Activated T-cell treated with anti-CD3 and anti-CD28 coated beads for 24 hours (primary cell): ENCODE measurements at regions not wholly inside any gene's neighbourhood (a gene's known extent, or its start where the extent isn't known, plus 50 kb on each side); places are given as distances from the start of the nearest gene placed in this dataset.

Source experiments
- DNase-seq: peaks from one replicate; pipeline ENCODE4 v3.0.0-alpha.2; 2020; ENCODE audit warnings: low read depth

- no peak for DNase-seq
Observed at GRCh38 chr11:109747839-109748238, 325.8 kb downstream of the C11orf87 start.

DNA sequence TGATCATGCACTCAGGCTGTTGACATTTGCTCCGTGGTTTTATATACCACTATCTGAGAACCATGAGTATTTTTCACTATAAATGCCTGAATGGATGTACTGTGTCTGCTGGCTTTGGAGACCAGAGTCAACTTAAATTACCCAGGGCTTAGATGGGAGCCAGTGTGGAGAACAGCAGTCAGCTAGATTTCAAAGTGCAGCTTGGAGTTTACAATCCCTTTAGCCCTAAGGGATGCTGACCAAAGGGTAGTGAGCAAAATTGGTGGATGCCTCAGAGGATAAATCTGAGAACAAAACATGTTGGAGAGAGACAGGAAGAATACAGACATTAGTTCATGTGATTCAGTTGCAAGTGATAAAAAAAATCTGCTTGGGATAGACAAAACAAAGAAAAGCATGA lies 327.5 kb downstream of the C11orf87 start:
- DNase-seq: no peak

DNA sequence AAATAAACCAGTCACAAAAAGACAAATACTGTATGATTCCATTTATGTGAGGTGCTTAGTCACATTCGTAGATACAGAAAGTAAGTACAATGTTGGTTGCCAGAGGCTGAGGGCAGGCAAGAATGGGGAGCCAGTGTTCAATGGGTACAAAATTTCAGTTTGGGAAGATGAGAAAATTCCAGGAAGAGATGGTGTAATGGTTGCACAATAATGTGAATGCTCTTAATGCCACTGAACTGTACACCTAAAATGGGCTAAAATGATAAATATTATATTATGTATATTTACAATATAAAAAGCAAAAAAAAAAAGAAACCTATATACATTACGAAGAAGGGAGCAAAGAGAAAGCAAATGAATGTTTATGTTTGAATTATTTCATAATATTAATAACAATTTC lies 329.0 kb downstream of the C11orf87 start:
- DNase-seq: no peak

DNA sequence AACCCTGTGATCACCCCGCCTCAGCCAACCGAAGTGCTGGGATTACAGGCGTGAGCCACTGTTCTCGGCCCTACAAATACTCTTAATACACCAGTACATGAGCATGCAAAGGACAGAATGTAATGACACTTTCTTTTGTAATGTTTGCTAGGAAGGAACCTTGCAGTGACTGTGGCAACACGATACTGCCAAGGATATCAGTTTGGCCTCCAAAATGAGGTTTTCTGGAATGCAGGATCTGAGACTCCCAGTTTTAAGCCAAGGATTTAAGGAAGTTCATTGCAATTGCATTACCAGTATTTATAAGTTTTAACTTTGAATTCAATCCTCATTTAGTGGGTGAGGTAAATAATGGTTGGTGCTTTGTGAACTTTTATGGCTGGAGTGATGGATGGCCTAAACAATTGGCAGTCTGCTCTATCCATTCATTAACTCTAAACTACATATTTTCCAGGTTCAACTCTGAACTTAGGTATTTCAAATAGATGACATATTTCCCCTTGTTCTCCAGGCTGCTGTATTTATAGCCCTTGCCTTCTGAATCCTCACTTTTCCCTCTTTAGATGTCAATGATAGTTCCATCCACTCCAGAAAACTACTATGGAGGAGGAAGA lies 330.3 kb downstream of the C11orf87 start:
- DNase-seq: no peak

DNA sequence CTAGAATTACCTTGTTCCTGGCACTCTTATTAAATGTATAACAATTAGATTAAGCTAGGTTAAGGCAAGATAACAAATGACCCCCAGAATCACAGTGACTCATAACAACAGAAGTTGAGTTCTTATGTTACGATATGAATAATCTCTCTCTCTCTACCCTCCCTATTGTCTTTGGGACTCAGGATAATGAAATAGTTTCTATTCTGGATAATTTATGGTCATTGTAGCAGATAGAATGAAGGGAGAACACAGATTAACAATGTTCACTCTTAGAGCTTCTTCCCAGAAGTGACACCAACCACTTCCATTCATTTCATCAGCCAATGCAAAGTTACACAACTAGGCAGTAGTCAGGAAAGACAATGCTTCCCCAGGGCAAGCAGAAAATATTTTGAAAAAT lies 334.5 kb downstream of the C11orf87 start:
- DNase-seq: no peak

- no peak for DNase-seq
Observed at GRCh38 chr11:109756951-109757350, 335.0 kb downstream of the C11orf87 start.

DNA sequence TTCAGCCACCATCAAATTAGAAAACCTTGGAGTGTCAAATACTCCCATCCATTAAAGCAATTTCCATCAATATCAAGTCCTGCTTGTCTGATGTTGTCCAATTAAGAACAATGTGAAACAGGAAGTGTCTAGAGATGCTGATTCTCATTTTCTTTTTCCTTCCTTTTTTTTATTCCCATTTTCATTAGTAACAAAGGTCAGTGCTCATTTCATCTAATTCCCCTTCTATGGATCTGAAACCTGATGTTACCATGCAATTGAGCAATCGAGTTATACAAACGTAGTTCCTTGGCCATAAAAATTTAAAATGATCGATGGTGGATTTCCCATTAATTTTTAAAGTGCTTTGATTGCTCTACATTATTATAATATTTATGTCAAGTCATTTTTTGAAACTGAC lies 330.6 kb upstream of the ZC3H12C start:
- DNase-seq: no peak

GRCh38 chr11:109765709-109766311 lies 327.4 kb upstream of the ZC3H12C start:
- DNase-seq: no peak

GRCh38 chr11:109769858-109770257 lies 323.3 kb upstream of the ZC3H12C start:
- no peak for DNase-seq

DNA sequence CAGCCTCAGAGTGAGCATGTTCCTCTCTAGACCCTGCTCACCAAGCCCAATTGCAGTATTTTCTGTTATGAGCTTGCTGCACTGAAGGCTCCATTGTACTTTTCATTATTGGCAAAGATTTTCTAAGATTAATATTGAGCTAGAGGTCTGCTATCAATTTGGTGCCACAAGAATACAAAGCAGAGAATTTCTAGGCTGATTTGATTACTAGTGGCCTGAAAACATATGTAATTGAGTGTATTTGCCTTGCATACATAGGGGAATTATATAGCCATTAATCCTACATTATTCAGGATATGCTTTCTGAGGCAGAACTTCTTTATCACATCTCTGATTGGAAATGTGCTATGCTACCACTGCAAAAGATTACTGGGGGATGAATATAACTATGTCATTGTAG lies 322.9 kb upstream of the ZC3H12C start:
- no peak for DNase-seq

DNA sequence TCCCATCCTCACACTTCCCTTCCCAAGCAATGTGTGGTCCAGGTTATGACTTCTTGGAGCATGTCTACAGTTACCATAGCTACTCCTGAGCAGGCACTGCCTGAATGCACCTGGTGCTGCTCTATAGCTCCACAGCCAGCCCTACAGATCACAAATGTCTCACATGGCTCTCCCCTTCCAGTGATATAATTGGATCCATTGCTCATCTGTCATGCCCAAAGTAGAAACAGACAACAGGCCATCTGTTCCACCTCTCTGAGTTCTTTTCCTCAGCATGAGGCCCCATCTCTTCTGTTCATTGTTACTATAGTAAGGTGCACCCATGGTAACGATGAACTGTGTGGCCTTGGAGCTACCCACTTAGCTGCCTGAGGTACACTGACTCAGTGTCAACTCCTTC lies 320.3 kb upstream of the ZC3H12C start:
- no peak for DNase-seq

DNA sequence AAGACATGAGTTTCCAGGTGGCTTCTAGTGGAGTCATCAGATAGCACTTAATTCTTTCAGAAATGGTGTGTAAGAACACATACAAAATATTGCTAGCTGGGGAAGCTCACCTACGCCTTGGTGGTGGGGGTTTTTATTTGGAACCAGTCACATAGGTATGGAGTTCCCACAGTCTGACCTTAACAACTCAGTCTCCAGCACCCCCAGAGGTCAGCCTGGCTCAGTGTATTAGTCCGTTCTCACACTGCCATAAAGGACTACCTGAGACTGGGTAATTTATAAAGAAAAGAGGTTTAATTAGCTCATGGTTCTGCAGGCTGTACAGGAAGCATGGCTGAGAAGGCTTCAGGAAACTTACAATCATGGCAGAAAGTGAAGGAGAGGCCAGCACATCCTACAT lies 317.5 kb upstream of the ZC3H12C start:
- DNase-seq: no peak

GRCh38 chr11:109783014-109783413 lies 310.2 kb upstream of the ZC3H12C start:
- no peak for DNase-seq

- DNase-seq: no peak
Observed at GRCh38 chr11:109783840-109784239, 309.4 kb upstream of the ZC3H12C start.

- DNase-seq: no peak
Observed at GRCh38 chr11:109784536-109784935, 308.7 kb upstream of the ZC3H12C start.

- DNase-seq: no peak
Observed at GRCh38 chr11:109785198-109785597, 308.0 kb upstream of the ZC3H12C start.

DNA sequence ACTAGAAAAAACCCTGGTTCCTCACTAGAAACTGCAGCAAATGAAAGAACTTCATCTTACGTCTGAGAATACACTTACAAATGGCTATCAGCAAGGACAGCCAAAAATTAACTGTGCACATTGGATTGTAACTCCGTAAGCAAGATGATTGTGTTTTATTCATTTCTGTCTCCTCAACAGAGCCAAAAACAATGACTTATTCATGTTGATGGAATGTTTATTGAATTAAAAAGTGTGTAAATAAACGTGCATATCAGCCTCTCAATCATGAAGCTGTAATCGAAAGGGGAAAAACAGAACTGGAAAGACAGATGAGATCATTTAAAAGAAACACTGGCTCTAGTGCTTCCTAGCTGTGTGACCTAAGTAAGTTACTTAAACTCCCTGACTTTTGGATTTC lies 307.5 kb upstream of the ZC3H12C start:
- DNase-seq: no peak

- no peak for DNase-seq
Observed at GRCh38 chr11:109788948-109789490, 304.2 kb upstream of the ZC3H12C start.

GRCh38 chr11:109789901-109790300 lies 303.3 kb upstream of the ZC3H12C start:
- DNase-seq: no peak

DNA sequence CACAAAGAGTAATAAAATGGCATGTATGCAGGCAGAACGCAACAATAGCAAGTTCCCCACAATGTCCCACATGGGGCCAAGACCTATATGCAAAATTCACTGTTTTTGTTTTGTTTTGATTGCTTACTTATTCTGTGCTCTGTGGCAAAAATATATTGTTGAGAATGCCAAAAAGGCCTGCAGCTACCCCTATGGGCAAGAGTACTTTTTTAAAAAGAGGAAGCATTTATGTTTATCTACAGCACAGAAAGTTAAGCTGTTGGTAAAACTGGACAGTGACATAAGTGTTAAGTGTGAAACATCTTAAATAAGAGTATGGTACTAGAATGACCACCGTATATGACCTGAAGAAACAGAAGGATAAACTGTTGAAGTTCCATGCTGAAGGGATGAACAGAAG lies 301.9 kb upstream of the ZC3H12C start:
- no peak for DNase-seq

- DNase-seq: no peak
Observed at GRCh38 chr11:109794501-109794900, 298.7 kb upstream of the ZC3H12C start.

GRCh38 chr11:109795234-109795633 lies 298.0 kb upstream of the ZC3H12C start:
- no peak for DNase-seq

- no peak for DNase-seq
Observed at GRCh38 chr11:109796253-109796652, 296.9 kb upstream of the ZC3H12C start.

- DNase-seq: no peak
Observed at GRCh38 chr11:109798521-109798920, 294.7 kb upstream of the ZC3H12C start.
